Transverse colon (tissue), 4 donors: ENCODE measurements at regions not wholly inside any gene's neighbourhood (a gene's known extent, or its start where the extent isn't known, plus 50 kb on each side); places are given as distances from the start of the nearest gene placed in this dataset.

ENCODE experiments used
- EP300 ChIP-seq: sonication (generic); formaldehyde crosslinking; IDR thresholded peaks from one replicate; pipeline ENCODE4 v1.6.1; 2017; ENCODE audit warnings: antibody characterized with exemption, low read depth
- POLR2AphosphoS5 ChIP-seq, 3 donors: sonication (generic); formaldehyde crosslinking; IDR thresholded peaks; one replicate each; pipeline ENCODE4 v1.6.1; 2016; ENCODE audit warnings: antibody characterized with exemption in 3 of 3
- TF ChIP-seq, protein P1 (sequence below), 5 experiments: fragments of 200-600 bp in 3 of 5; fragments of 450-650 bp in 2 of 5; sonication (generic) in 3 of 5; IDR thresholded peaks; 1 replicate in 2 of 5; 2 replicates in 3 of 5; pipeline ENCODE4 v1.5.1; 2016 to 2017; ENCODE audit warnings: antibody characterized with exemption in 5 of 5, inconsistent platforms in 3 of 5, mild to moderate bottlenecking in 2 of 5, moderate library complexity in 1 of 5

DNA sequence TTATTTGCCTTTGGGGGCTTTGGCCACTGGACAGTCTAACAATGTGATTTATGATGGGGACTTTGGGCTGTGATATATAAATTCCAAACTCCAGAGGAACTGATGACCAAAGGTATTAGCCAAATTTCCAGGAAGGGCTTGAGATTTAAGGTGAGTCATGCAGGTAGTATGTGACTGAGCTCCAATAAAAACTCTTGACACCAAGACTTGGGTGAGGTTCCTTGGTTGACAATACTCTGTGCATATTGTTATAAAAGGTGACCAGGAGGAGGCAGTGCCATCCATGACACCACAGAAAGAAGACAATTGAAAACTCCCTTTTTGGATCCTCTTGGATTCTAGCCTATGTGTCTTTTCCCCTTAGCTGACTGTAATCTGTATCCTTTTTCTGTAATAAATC is 392.7 kb upstream of the LRRC7 start:
- TF ChIP-seq, protein P1, sequence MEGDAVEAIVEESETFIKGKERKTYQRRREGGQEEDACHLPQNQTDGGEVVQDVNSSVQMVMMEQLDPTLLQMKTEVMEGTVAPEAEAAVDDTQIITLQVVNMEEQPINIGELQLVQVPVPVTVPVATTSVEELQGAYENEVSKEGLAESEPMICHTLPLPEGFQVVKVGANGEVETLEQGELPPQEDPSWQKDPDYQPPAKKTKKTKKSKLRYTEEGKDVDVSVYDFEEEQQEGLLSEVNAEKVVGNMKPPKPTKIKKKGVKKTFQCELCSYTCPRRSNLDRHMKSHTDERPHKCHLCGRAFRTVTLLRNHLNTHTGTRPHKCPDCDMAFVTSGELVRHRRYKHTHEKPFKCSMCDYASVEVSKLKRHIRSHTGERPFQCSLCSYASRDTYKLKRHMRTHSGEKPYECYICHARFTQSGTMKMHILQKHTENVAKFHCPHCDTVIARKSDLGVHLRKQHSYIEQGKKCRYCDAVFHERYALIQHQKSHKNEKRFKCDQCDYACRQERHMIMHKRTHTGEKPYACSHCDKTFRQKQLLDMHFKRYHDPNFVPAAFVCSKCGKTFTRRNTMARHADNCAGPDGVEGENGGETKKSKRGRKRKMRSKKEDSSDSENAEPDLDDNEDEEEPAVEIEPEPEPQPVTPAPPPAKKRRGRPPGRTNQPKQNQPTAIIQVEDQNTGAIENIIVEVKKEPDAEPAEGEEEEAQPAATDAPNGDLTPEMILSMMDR (IDR thresholded peaks at IDR 0.05) = no peak
- no peak for TF ChIP-seq EP300
- TF ChIP-seq POLR2AphosphoS5 (IDR thresholded peaks at IDR 0.05) = no peak
